GM19035 (cell line): ENCODE measurements at regions not wholly inside any gene's neighbourhood (a gene's known extent, or its start where the extent isn't known, plus 50 kb on each side); places are given as distances from the start of the nearest gene placed in this dataset.
A peak's percentile ranks its signal among the peaks of the same experiment; 100 is the strongest.

Experiments used
- ATAC-seq: cut with Tn5 transposase; IDR thresholded peaks from one replicate; pipeline ENCODE4 v1.9.1; 2021; ENCODE audit not compliant: unreplicated experiment

DNA sequence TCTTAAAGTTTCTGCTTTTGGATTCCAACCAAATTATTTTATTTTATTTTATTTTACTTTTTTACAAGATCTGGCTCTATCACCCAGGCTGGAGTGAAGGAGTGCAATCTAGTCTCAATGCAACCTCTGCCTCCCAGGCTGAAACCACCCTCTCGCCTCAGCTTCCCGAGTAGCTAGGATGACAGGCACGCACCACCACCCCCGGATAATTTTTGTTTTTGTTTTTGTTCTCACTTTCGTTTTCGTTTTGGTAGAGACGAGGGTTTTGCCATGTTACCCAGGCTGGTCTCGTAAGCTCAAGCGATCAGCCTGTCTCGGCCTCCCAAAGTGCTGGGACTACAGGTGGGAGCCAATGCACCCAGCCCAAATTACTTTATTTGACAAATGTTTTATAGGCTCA lies 219.8 kb downstream of the ETS1 start:
- ATAC-seq = peak; percentile 74

- ATAC-seq = no peak
Observed at GRCh38 chr11:128365044-128365443, 222.3 kb downstream of the ETS1 start.

- ATAC-seq = no peak
Observed at GRCh38 chr11:128361451-128362020, 225.8 kb downstream of the ETS1 start.

DNA sequence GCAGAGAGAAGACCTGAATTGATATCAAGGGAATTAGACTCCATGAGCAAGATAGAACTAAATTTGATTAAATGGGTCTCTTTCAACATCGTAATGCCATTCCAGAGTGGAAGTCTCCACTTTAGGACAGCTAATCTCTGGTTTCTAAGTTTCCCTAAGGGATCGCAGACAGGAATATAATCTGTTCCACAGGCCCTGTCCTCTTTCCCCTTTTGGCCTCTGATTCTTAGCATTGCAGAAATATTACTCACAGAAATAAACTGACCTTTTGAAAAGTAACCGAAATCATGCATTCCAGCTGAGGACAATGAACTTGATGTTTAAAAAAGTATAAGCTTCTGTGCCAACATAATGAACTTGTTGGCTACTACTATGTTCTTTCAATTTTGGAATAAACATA lies 227.8 kb downstream of the ETS1 start:
- ATAC-seq = no peak

DNA sequence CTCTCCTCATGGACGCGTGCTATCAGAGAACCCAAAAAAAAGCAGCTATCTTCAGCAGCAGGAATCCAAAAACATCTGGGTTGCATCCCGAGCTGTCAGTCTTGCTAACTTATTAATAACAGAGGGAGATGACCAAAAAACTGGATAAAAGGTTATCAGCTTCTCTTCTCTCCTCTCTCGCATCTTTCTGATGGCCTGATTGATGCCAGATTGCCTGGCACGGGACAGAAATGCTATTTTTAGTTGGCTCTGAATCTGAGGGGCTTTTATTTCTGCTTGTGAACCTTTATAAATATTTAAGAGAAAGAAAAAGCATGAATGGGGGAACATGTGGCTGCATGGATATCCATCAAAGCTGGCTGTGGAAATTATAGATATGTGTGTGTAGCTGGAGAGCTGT lies 230.3 kb downstream of the ETS1 start:
- no peak for ATAC-seq

- no peak for ATAC-seq
Observed at GRCh38 chr11:128355558-128355957, 231.8 kb downstream of the ETS1 start.

- no peak for ATAC-seq
Observed at GRCh38 chr11:128354476-128354875, 232.9 kb downstream of the ETS1 start.

- ATAC-seq = no peak
Observed at GRCh38 chr11:128351168-128351567, 236.2 kb downstream of the ETS1 start.

GRCh38 chr11:128349650-128350299 lies 237.6 kb downstream of the ETS1 start:
- ATAC-seq = no peak

DNA sequence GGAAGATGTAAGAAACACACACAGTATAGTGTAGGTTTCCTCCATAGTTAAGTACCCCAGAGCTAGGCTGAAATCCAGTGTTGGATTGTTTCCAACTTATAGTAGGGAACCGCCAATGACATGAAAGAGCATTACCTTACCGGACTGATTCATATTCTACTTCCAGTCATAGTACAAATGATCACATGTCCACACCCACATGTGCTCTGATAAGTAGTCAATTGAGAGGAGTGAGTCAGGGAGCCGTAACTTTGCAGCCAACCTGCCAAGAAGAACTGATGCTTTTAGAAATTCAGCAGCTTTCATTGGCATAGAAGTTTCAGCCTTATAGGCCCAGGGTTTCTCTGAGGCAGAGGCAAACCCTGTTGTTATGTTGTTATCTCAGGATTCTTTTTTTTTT lies 240.6 kb downstream of the ETS1 start:
- ATAC-seq = no peak

DNA sequence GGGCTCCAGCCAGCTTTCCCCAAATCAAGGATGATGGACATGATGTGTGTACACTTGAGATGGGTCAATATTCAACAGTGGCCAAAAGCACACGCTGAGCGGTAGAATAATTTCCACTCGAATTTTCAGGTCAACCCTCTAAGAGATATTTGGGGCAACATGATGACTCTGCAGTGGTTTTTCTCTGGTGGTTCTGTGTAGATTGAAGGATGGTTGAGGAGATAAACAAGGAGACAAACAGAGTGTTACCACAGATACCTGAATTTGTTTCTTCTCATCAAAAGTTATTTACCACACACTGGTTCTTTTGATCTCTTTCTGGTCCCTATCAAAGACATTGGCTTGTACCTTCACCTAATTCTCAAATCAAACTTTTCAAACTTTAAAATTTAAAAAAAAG lies 242.0 kb downstream of the ETS1 start:
- ATAC-seq = no peak

- ATAC-seq = no peak
Observed at GRCh38 chr11:128343870-128344269, 243.5 kb downstream of the ETS1 start.

GRCh38 chr11:128343135-128343514 lies 244.2 kb downstream of the ETS1 start:
- no peak for ATAC-seq

DNA sequence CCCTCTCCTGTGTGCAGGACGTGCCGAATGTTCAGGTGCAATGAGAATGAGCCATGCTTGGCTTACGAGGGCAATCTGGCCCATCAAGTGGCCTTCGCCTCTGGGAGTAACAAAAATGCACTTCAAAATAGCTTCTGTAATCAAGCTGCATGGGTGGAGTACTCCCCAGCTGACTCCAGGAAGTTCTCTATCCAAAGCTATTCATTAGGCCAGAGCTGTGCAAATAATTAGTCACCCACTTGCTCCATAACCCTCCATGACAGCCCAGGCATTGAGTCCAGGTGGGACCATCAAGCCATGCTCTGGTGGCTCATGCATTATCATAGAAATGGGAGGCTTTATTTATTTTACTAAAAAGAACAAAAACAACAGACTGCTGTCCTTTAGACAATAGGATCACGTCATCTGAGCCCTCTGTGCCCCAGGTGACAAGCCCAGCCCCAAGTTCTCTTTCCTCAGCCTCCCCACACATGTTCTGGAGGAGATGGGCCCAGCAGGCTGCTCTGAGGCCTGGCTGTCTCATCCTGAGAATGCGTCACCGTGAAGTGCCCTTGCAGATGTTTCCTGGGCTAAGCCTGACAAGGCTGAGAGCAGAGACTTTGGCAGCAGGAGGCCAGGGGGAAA lies 244.7 kb downstream of the ETS1 start:
- ATAC-seq = peak; percentile 94

DNA sequence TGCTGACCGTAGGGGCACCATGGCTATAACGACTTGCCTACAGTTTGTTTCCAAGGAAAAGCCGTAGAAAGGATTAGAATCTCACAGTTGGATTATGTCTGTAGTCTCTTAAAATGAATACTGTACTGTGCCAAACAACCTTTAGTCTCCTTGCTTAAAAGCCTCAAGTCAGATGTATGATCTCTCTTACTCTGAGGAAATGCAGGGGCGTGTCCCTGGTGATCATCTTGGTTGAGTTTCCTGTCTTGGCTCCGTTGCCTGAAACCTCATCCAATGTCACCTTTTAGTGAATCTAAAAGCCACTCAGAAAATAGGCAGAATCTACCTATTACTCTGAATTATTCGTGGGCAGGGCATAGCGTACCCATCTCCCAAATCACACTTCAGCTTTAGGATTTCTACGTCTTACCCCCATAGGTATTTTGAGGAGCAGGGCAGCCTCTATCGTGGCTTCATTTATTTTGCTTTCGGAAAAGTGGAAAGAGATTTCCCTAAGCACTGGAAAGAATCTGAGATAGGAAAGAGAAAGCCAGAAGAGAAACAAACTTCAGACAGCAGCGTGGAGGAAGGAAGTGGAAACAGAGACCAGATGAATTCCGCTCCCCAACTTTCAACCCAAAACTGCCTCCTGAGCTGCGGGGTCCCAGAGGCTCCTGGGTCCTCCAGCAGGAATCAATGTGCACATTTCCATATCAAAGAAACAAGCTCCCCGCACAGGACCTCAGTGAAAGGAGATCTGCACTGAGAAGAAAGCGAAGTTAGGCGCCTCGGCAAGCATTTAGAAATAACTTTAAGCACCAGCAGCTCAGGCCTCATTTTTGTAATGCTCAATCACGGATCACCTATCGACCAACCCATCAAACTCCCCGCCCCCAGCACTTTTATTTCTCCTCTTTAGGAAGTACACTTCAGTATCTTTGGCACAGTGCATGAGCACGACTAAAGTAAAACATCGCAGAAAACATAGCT lies 245.8 kb downstream of the ETS1 start:
- no peak for ATAC-seq

GRCh38 chr11:128339792-128340191 lies 247.6 kb downstream of the ETS1 start:
- ATAC-seq = no peak

GRCh38 chr11:128338811-128339210 lies 248.5 kb downstream of the ETS1 start:
- no peak for ATAC-seq

GRCh38 chr11:128336203-128336602 lies 251.2 kb downstream of the ETS1 start:
- ATAC-seq = no peak

DNA sequence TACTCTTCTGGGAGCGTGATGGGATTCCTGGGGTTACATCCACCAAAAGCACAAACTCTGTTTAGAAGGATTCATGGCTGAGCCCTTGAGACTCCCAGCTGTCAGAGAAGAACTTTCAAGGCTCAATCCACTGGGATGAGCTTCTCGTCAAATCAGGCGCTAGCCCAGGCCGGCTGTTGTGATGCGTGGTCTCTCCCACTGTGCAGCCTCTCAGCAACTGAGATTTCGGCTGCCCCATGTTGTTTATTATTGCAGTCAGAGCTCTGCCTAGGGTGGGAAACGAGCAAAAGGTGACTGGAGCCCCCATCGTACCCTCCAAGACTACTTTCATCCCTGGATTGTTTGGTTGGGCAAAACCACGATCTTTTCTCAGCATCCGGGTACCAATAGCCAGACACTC lies 251.6 kb downstream of the ETS1 start:
- ATAC-seq = no peak

GRCh38 chr11:128334311-128335044 lies 252.9 kb downstream of the ETS1 start:
- ATAC-seq = no peak

DNA sequence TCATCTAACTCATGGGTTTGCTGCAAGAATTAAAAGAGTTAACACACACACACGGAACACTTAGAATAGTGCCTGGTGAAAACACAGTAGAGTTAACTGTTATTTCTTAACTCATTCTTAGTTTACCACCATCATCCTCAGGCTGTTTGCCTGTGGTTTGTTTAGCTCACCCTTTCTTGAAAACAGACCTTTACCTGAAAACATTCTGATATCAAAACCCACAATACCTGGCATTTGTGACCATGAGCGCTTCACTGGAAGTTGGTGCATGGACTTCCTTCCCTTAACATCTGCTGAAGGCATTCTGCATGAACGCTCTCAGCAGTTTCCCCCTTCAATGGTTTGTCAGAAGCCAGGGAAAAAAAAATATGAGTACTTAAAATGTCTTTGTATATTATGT lies 256.0 kb downstream of the ETS1 start:
- no peak for ATAC-seq
